ENCODE measurements at regions not wholly inside any gene's neighbourhood (a gene's known extent, or its start where the extent isn't known, plus 50 kb on each side); places are given as distances from the start of the nearest gene placed in this dataset.

DNA sequence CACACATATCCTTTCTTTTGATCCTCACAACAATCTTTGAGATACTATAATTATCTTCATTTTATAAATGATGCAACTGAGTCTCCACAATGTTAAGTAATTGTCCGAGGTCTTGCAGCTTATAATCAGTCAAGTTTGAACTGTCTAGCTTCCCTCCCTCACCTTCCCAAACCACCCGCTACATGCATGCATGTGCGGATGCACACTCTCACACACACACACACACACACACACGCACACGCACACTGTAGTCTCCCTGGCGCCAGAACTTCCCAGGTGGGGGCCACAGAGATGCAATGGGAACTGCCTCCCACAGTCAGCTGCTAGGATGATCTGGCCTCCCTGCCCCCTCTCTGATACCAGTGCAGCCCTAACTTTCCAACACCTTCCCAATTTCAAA lies 501.3 kb downstream of the BUD13 start:
- intact Hi-C loops (cut with DNase I), result loop anchor here in 1 of 4 donors (10.0 kb wide), 1 partner anchor 937 kb away; no protein-coding TSS in a partner anchor
- no peak overlapping the region for H3K27ac ChIP-seq (ENCODE audit: low read length)
- DNase-seq (no peak), ATAC-seq (no peak)
- no peak overlapping the region for H3K4me3 ChIP-seq (ENCODE audit: low read length)
- H3K27me3 ChIP-seq (ENCODE audit: control insufficient read depth, insufficient read depth), result no peaks in the 10 kb centered on the region
- H3K9me3 ChIP-seq (ENCODE audit: control insufficient read depth, low read length), result no peaks in the 10 kb centered on the region
- WGBS, result 79% methylated on average over 6 of the region's 6 CpGs
- H3K4me1 ChIP-seq (ENCODE audit: control insufficient read depth, insufficient read depth, low read length), result no peaks in the 10 kb centered on the region

DNA sequence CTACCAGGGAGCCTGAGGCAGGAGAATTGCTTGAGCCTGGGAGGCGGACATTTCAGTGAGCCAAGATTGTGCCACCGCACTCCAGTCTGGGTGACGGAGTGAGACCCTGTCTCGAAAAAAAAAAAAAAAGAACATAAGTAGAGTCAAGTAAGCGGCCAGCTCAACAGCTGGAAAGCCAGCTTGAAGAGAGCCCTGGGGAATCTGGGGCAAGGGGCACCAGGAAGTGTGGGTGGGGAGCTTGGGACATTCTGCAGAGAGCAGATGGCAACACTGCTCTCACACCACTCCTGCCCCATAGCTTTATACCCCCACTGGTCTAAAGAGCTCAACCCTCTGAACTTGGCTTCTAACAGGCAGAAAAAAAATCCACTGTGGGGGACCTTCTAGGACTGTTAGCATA lies 505.6 kb downstream of the BUD13 start:
- DNase-seq (no peak), ATAC-seq (no peak)
- intact Hi-C loops (cut with DNase I), result no loop called here
- WGBS, result 79% methylated on average over 5 of the region's 5 CpGs
- Histone ChIP-seq H3K27me3 (ENCODE audit: control insufficient read depth, insufficient read depth) (no peaks in the 10 kb centered on the region), H3K4me1 (ENCODE audit: control insufficient read depth, insufficient read depth, low read length) (no peaks in the 10 kb centered on the region), H3K4me3 (ENCODE audit: low read length) (no peak overlapping the region), H3K9me3 (ENCODE audit: control insufficient read depth, low read length) (no peaks in the 10 kb centered on the region), H3K27ac (ENCODE audit: low read length) (no peak overlapping the region)

DNA sequence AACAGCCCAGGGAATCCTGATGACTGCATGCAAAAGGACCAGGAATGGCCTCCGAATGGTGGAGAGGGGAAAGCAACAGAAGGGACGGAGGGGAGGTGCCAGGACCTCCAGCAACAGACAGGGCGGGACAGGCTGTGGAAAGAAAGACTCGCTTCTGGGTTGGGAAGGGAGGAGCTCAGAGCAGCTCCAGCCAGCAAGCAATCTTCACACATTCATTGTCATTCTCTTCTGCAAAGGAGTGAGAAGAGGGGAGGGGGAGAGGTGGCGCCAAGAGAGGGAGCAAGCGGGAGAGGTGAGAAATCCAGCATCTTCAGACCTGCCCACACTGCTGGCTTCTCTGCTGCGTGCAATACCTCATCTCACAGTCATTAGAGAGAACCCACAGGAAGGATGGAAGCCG lies 509.0 kb downstream of the BUD13 start:
- no peaks in the 10 kb centered on the region for H3K4me1 ChIP-seq (ENCODE audit: control insufficient read depth, insufficient read depth, low read length)
- DNase-seq, result no peak
- H3K4me3 ChIP-seq (ENCODE audit: low read length), result no peak overlapping the region
- 41% methylated on average over 8 of the region's 8 CpGs for WGBS
- no peaks in the 10 kb centered on the region for H3K9me3 ChIP-seq (ENCODE audit: control insufficient read depth, low read length)
- no peak for ATAC-seq
- no peak overlapping the region for H3K27ac ChIP-seq (ENCODE audit: low read length)
- intact Hi-C loops (cut with DNase I), result no loop called here
- H3K27me3 ChIP-seq (ENCODE audit: control insufficient read depth, insufficient read depth), result no peaks in the 10 kb centered on the region

DNA sequence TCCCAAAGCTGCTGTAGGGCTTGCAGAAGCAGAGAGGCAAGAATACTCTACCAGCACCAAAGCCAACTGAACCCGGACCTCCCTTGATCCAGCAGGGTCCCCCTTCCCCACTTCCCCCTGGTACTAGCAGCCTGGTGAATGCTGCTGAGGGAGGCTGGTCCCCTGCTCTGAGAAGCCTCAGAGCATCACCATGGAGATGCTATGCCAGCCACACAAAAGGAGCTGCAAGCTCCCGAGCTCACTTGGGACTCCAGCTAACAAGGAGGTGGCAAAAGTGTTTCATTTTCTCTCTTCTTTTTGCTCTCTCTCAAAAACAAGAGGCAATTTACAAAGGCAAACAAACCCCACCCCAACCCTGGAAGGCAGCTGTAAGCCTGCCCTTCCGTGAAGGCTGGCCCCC lies 509.8 kb downstream of the BUD13 start:
- H3K27me3 ChIP-seq (ENCODE audit: control insufficient read depth, insufficient read depth), result no peaks in the 10 kb centered on the region
- no peak overlapping the region for H3K4me3 ChIP-seq (ENCODE audit: low read length)
- no peak for DNase-seq
- intact Hi-C loops (cut with DNase I), result no loop called here
- 53% methylated on average over 3 of the region's 3 CpGs for WGBS
- no peak for ATAC-seq
- H3K9me3 ChIP-seq (ENCODE audit: control insufficient read depth, low read length), result no peaks in the 10 kb centered on the region
- H3K27ac ChIP-seq (ENCODE audit: low read length), result no peak overlapping the region
- no peaks in the 10 kb centered on the region for H3K4me1 ChIP-seq (ENCODE audit: control insufficient read depth, insufficient read depth, low read length)

DNA sequence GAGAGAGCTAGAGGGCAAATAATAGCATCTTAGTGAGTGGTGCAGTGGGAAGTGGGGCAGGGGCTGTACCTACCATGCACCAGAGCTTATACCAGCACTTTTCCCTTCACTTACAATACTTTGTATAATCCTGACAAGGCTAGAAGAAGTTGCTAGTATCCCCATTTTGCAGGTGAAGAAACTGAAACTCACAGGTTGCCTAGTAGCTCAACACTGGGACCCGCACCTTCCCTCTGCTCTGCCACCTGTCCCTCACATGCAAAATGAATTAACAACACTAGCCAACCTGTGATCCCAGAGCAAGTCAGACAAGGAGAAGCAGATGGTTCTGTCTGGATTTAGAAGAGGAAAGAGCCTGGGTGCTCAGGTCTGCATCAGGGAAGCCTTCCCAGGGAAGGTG lies 510.4 kb downstream of the BUD13 start:
- 89% methylated on average over 1 of the region's 1 CpG for WGBS
- H3K4me1 ChIP-seq (ENCODE audit: control insufficient read depth, insufficient read depth, low read length), result no peaks in the 10 kb centered on the region
- no peak overlapping the region for H3K4me3 ChIP-seq (ENCODE audit: low read length)
- no peaks in the 10 kb centered on the region for H3K27me3 ChIP-seq (ENCODE audit: control insufficient read depth, insufficient read depth)
- no peaks in the 10 kb centered on the region for H3K9me3 ChIP-seq (ENCODE audit: control insufficient read depth, low read length)
- intact Hi-C loops (cut with DNase I), result no loop called here
- no peak for ATAC-seq
- no peak for DNase-seq
- H3K27ac ChIP-seq (ENCODE audit: low read length), result no peak overlapping the region

DNA sequence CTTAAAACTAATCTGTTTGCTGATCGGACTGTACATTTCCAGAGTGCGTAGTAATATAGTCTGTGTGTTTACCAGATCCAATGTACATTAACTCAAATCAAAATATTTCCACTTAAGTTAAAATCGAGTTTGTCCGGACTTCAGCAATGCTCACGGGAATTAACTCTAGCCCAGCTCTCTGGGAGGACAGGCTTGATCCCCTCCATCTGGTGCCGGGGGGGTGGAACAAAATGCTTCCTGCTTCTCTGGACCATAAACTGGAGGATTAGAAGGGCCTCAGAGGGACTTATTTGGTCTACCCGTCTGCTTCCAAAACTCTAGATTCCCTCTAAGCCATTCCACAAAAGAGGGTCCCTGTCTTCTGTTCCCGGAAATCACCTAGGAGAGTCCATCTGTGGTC lies 511.2 kb downstream of the BUD13 start:
- H3K9me3 ChIP-seq (ENCODE audit: control insufficient read depth, low read length), result no peaks in the 10 kb centered on the region
- H3K4me1 ChIP-seq (ENCODE audit: control insufficient read depth, insufficient read depth, low read length), result no peaks in the 10 kb centered on the region
- no peak for ATAC-seq
- no peaks in the 10 kb centered on the region for H3K27me3 ChIP-seq (ENCODE audit: control insufficient read depth, insufficient read depth)
- H3K27ac ChIP-seq (ENCODE audit: low read length), result no peak overlapping the region
- intact Hi-C loops (cut with DNase I), result no loop called here
- no peak for DNase-seq
- H3K4me3 ChIP-seq (ENCODE audit: low read length), result no peak overlapping the region
- WGBS, result 58% methylated on average over 8 of the region's 8 CpGs

DNA sequence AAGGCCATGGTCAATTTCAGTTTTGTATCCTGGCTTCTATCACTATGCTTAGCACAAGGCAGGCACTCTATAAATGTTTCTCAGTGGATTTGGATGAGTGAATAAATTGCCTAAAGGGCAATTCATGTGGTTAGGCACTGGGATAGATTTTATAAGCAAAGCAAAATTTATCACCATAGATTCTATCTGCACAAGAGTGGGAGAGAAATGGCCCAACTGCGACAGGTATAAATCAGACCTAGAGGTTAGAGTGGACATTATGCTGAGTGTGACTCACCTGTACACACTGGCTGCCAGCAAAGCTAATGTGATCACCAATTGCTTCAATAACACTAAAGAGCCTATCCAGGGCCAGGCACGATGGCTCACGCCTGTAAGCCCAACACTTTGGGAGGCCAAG lies 514.0 kb downstream of the BUD13 start:
- Histone ChIP-seq H3K27me3 (ENCODE audit: control insufficient read depth, insufficient read depth) (no peaks in the 10 kb centered on the region), H3K4me3 (ENCODE audit: low read length) (no peak overlapping the region), H3K27ac (ENCODE audit: low read length) (no peak overlapping the region), H3K9me3 (ENCODE audit: control insufficient read depth, low read length) (no peaks in the 10 kb centered on the region), H3K4me1 (ENCODE audit: control insufficient read depth, insufficient read depth, low read length) (no peaks in the 10 kb centered on the region)
- no peak for ATAC-seq
- 86% methylated on average over 3 of the region's 3 CpGs for WGBS
- no peak for DNase-seq
- intact Hi-C loops (cut with DNase I), result no loop called here

DNA sequence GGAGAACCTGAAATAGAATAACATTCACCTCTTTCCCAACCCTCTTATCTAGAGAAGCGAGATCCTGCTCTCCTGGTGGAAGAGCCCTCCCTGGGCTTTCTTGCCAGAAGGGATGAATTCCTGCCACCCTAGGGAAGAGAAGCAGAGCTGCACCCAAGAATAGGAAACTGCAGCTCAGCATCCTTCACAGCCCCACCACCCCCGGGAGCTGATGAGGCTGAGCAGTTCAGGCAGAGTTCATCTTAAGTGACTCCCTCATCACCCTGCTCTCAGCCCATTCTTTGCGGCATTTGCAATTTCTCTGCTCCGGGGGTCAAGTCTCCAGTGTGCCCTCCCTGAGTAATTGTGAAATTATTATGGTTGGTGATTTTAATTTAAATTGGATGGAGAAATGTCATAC lies 514.9 kb downstream of the BUD13 start:
- Histone ChIP-seq H3K4me1 (ENCODE audit: control insufficient read depth, insufficient read depth, low read length) (no peaks in the 10 kb centered on the region), H3K9me3 (ENCODE audit: control insufficient read depth, low read length) (no peaks in the 10 kb centered on the region), H3K4me3 (ENCODE audit: low read length) (no peak overlapping the region), H3K27ac (ENCODE audit: low read length) (no peak overlapping the region), H3K27me3 (ENCODE audit: control insufficient read depth, insufficient read depth) (no peaks in the 10 kb centered on the region)
- intact Hi-C loops (cut with DNase I), result no loop called here
- DNase-seq, result no peak
- ATAC-seq, result no peak
- 63% methylated on average over 4 of the region's 4 CpGs for WGBS

DNA sequence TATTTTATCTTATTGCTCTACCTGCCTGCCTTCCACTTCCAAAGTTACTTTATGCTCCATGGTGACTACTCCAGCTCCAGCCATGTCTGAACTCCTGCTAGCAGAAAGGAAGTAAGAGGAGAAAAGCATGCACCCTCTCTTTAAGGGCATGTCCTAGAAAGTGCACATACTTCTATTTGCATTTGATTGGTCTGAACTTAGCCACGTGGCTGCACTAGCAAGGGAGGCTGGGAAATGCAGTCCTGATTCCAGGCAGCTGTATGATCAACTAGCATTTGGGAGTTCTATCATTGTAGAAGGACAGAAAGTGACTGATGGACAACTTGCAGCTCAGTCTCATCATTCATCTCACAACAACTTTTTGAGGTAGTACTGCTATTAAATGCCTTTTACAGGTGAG lies 515.7 kb downstream of the BUD13 start:
- no peak for DNase-seq
- peak in 1 of 2 donors; percentile 35 for ATAC-seq
- intact Hi-C loops (cut with DNase I), result no loop called here
- WGBS, result 6% methylated on average over 1 of the region's 1 CpG
- H3K27me3 ChIP-seq (ENCODE audit: control insufficient read depth, insufficient read depth), result no peaks in the 10 kb centered on the region
- no peaks in the 10 kb centered on the region for H3K4me1 ChIP-seq (ENCODE audit: control insufficient read depth, insufficient read depth, low read length)
- H3K9me3 ChIP-seq (ENCODE audit: control insufficient read depth, low read length), result no peaks in the 10 kb centered on the region
- H3K27ac ChIP-seq (ENCODE audit: low read length), result no peak overlapping the region
- no peak overlapping the region for H3K4me3 ChIP-seq (ENCODE audit: low read length)

DNA sequence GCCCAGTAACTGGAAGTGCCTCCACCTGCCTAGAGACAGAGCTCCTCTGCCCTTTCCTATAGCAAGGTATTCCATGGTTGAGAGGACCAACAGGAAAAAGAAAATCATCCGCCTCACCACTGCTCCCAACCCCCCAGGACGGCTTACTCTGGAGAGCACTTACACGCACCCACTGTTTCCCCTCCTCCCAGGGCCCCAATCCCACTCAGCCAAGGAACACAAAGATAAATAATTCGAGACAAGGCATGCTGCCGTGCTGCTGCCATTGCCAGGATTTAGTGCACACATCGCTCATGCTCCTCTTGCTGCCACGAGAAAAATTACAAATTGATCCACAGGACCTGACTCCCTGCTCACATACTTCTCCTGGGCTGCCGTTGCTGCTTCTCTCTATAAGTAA lies 516.6 kb downstream of the BUD13 start:
- no peaks in the 10 kb centered on the region for H3K4me1 ChIP-seq (ENCODE audit: control insufficient read depth, insufficient read depth, low read length)
- H3K27me3 ChIP-seq (ENCODE audit: control insufficient read depth, insufficient read depth), result no peaks in the 10 kb centered on the region
- H3K4me3 ChIP-seq (ENCODE audit: low read length), result no peak overlapping the region
- intact Hi-C loops (cut with DNase I), result no loop called here
- no peak for ATAC-seq
- WGBS, result 52% methylated on average over 8 of the region's 8 CpGs
- no peak overlapping the region for H3K27ac ChIP-seq (ENCODE audit: low read length)
- no peaks in the 10 kb centered on the region for H3K9me3 ChIP-seq (ENCODE audit: control insufficient read depth, low read length)
- DNase-seq, result no peak

DNA sequence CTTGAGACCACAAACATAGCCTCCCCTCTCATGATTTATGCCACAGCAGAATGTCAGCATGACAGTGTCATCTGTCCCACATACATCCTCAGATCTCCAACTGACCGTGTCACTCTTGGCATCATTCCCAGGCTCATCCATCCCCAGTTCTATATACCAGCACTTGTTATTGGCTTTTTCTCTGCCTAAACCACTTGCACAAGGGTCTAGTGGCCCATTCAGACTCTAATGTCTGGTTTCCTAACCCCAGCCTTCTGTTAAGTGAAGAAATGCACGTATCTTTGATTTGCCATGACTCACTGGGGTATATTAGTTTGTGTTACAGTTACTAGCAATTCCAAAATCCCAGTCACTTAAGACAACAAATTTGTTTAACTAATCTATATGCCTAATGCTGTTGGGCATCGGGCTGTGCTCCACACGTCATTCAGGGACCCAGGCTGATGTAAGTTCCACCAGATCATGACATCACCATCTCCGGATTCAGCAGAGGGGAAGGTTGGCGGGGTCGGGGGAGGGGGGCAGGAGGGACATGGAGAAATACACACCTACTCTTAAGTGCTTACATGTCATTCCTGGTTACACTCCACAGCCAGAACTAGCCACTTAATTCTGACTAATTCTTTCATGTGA lies 517.4 kb downstream of the BUD13 start:
- Histone ChIP-seq H3K4me1 (ENCODE audit: control insufficient read depth, insufficient read depth, low read length) (no peaks in the 10 kb centered on the region), H3K27ac (ENCODE audit: low read length) (no peak overlapping the region), H3K27me3 (ENCODE audit: control insufficient read depth, insufficient read depth) (no peaks in the 10 kb centered on the region), H3K9me3 (ENCODE audit: control insufficient read depth, low read length) (no peaks in the 10 kb centered on the region), H3K4me3 (ENCODE audit: low read length) (no peak overlapping the region)
- DNase-seq, result no peak
- ATAC-seq, result no peak
- intact Hi-C loops (cut with DNase I), result no loop called here
- WGBS, result 60% methylated on average over 7 of the region's 7 CpGs

DNA sequence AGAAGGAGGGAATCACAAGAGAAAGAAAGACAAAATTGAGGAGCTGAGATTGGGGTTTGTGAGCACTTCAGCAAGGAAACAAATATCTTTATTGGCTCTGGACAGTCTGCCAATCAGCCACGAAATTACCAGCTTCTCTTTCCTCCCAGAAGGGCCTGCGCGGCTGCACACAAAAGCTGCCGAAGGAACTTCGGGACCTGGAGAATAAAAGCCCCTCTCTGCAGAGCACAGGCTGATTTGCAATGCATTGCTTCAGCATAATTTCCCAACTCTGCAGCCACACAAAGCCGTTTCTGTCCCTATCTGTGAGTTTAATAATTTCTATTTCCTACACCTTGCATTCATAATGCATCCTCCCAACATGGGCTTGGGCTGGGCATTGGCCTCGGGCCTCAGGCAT lies 522.6 kb downstream of the BUD13 start:
- no peak overlapping the region for H3K4me3 ChIP-seq (ENCODE audit: low read length)
- no peaks in the 10 kb centered on the region for H3K9me3 ChIP-seq (ENCODE audit: control insufficient read depth, low read length)
- DNase-seq (no peak), ATAC-seq (no peak)
- H3K27ac ChIP-seq (ENCODE audit: low read length), result no peak overlapping the region
- intact Hi-C loops (cut with DNase I), result no loop called here
- WGBS, result 90% methylated on average over 7 of the region's 7 CpGs
- no peaks in the 10 kb centered on the region for H3K27me3 ChIP-seq (ENCODE audit: control insufficient read depth, insufficient read depth)
- H3K4me1 ChIP-seq (ENCODE audit: control insufficient read depth, insufficient read depth, low read length), result no peaks in the 10 kb centered on the region

Data from right cardiac atrium (tissue), 5 donors.